ENCODE measurements at regions not wholly inside any gene's neighbourhood (a gene's known extent, or its start where the extent isn't known, plus 50 kb on each side); places are given as distances from the start of the nearest gene placed in this dataset.

DNA sequence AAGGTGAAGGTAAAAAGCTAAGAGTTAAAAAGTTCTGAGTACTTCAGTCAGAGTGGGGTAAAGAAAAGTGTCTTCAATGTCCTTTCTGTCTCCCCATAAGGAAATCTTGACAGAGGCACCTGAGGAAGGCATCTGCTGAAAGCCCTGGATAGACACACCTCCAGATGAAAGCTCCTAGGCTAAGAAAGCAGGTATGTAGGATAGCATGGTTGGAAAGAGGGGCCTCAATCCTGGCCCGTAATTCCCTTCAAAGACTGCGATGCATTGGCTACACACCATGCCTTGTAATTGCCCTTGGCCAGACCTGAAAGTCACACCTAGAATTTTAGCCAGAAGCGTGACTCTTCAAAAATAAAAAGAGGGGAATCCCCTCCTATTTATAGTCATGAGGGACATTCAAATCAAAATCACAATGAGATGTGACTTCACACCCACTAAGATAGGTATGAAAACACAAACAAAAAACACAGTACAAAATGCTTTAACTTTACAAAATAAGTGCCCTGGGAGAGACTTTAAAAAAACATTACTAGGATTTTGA lies 809.7 kb downstream of the IPMK start:
- TF ChIP-seq, protein P1, sequence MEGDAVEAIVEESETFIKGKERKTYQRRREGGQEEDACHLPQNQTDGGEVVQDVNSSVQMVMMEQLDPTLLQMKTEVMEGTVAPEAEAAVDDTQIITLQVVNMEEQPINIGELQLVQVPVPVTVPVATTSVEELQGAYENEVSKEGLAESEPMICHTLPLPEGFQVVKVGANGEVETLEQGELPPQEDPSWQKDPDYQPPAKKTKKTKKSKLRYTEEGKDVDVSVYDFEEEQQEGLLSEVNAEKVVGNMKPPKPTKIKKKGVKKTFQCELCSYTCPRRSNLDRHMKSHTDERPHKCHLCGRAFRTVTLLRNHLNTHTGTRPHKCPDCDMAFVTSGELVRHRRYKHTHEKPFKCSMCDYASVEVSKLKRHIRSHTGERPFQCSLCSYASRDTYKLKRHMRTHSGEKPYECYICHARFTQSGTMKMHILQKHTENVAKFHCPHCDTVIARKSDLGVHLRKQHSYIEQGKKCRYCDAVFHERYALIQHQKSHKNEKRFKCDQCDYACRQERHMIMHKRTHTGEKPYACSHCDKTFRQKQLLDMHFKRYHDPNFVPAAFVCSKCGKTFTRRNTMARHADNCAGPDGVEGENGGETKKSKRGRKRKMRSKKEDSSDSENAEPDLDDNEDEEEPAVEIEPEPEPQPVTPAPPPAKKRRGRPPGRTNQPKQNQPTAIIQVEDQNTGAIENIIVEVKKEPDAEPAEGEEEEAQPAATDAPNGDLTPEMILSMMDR (IDR thresholded peaks at IDR 0.05) = no peak
- TF ChIP-seq EP300 (IDR thresholded peaks at IDR 0.05) (no peak), POLR2A (IDR thresholded peaks at IDR 0.05) (no peak), POLR2AphosphoS5 (IDR thresholded peaks at IDR 0.05) (no peak)

Data from sigmoid colon (tissue), 4 donors.